ENCODE measurements at regions not wholly inside any gene's neighbourhood (a gene's known extent, or its start where the extent isn't known, plus 50 kb on each side); places are given as distances from the start of the nearest gene placed in this dataset.
A peak's percentile ranks its signal among the peaks of the same experiment; 100 is the strongest.

DNA sequence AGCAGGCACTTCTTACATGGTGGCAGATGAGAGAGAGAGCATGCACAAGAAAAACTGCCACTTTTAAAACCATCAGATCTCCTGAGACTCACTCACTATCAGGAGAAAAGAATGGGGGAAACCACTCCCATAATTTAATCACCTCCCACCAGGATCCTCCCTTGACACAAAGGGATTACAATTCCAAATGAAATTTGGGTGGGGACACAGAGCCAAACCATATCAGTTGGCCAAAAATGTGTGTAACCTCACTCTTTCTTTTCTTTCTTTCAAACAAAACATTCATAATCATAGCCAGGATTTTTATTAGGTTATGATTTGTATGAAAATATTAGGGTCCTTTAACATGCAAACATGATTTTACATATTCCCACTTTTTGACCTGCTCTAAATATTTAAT lies 222.1 kb downstream of the PCDH18 start:
- FAIRE-seq: no peak

DNA sequence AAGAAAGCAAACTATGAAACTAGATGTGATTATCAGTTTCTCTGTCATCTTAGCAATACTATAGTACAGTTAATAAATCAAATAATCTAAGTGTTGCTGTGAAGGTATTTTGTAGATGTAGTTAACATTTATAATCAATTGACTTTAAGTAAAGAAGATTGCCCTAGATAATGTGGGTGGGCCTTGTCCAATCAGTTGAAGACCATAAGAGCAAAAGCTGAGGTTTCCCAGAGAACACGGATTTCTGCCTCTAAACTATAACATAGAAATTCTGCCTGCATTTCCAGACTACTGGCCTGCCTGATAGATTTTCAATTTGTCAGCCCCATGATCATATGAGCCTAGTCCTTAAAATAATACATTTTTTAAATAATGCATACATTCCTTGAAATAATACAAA lies 222.9 kb downstream of the PCDH18 start:
- FAIRE-seq: no peak

DNA sequence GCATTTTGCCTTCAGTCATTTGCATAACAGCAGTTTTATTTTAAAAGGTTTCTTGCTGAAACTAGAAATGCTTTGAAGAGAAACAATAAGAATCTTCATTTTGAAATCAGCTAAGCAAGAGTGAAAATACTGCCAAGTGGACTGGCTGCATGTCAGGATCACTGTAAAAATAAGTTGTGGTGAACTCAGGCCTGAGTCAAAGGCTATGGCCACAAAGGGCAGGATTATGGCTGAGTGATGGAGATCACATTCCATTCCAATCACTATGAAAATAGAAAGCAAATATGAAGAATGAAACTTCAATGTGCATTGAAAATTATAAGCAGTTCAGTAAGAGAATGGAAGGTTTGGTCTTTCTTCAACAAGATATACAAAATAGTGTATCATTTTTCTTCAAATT lies 224.5 kb downstream of the PCDH18 start:
- no peak for FAIRE-seq

DNA sequence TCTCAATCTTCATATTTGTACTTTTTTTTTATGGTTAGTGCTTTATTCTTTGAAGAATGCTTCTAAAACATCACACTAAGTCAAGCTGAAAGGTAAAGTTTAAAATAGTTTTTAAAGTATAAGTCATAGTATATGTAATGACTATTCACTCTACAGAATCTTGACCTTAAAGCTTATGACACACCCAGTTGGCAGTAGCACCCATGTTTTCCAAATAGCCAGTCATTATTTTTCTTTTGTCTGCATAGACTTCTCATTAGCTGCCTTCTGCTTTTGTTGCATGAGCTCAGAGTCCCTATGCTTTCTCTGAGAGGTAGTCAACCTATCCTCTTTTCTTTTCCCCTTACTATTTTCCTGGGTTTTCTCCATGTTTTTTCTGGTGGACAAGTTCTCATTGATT lies 231.5 kb downstream of the PCDH18 start:
- no peak for FAIRE-seq

DNA sequence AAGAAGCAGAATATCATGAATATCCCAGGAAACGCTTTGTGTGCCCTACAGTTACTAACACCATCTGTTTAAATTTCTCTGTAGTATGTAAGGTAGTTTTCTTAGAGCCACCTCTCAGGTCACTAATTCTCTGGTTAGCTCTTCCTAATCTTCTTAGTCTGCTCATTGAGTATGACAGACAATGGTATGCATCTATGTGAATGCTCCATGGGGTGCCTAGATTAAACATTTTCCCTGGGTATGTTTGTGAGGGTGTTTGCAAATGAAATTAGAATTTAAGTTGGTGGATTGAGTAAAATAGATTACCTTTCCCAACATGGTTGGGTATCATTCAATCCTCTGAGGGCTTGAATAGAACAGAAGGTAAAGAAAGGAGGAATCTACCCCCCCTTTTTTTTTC lies 233.0 kb downstream of the PCDH18 start:
- FAIRE-seq: no peak

DNA sequence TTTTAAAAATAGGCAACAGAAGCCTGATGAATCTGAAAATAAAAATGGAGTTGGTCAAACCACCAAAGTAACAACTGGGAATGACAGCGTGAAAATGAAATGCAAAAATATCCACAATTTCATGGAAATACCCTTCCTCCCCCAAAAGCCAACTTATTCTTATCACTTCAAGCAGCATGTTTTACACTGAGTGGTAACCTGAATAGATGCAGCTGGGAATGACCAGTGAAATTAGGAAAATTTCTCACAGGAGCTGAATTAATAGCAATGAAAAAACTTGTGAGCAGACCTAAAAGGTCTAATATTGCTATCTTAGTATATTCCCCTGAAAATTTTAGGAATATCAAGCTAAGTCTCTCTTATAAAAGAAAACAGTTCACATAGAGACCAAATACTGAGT lies 239.0 kb downstream of the PCDH18 start:
- no peak for FAIRE-seq

DNA sequence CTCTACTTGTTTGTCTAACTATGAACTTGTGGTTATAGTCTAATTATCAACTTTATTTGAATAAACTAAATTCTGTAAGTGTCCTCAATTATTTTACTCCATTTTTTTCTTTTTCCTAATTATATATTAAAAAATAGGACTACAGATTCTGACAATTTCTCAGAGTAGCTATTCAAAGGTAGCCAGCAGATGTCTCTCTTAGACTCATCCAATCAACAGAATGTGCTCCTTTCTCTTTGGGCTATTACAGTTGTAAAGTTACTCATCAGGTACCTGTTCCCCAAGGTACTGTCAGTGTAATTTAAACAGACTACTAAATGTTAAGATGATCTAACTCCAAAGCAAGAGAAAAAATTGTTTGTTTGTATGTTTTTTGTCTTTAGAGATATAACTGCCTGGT lies 248.6 kb downstream of the PCDH18 start:
- peak; percentile 74 for FAIRE-seq

DNA sequence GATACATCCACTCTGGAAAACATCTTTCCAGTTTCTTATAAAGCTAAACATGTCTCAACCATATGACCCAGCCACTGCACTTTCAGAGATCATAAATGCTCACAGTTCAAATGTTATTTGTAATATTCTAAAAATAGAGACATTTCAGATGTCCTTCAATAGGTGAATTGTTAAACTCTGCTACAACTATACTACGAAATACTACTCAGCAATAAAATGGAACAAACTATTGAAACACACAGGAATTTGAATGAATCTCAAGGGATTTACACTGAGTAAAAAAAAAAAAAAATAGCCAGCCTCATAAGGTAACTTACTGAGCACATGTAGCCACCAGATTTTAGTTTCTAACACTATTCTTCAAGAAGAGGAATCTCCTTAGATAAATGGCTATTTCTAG lies 253.9 kb downstream of the PCDH18 start:
- no peak for FAIRE-seq

DNA sequence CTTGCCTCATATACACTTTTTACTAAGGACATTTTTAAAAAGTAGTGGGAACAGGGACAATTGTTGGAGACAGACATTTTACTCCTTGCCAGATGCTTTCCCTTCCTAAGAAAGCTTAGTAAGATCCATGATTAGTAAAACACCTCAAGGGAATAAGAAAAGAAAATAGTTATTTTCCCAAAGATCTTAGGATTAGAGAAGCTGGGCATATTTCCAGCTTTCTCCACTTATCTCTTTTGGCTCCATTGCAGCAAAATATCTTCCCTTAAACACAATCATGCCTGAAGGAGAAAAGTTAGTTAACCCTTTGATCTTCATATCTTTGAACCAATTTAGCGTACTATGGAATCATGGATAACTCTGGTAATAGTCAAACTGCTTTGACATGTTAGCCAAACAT lies 257.9 kb downstream of the PCDH18 start:
- FAIRE-seq: no peak

DNA sequence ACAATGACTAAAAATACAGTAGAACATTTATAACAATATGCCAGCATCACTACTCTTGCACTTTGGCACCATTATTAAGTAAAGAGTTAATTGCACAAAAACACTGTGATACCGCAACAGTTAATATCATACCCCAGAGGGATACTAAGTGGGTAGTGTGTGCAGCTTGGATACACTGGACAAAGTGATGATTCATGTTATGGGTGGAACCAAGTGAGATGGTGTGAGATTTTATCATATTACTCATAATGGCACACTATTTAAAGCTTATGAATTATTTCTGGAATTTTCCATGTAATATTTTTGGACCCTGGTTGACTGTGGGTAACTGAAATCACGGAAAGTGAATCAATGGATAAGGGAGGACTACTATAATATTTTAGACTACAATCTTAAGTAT lies 265.3 kb downstream of the PCDH18 start:
- FAIRE-seq: no peak

DNA sequence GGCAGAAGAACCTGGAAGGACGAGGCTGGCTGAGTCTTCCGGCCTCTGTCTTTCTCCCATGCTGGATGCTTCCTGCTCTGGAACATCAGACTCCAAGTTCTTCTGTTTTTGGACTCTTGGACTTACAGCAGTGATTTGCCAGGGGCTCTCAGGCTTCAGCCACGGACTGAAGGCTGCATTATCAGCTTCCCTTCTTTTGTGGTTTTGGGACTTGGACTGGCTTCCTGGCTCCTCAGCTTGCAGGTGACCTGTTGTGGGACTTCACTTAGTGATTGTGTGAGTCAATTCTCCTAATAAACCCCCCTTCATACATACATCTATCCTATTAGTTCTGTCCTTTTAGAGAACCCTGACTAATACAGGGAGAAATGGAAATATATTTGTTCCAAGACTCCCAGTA lies 265.8 kb downstream of the PCDH18 start:
- FAIRE-seq: no peak

DNA sequence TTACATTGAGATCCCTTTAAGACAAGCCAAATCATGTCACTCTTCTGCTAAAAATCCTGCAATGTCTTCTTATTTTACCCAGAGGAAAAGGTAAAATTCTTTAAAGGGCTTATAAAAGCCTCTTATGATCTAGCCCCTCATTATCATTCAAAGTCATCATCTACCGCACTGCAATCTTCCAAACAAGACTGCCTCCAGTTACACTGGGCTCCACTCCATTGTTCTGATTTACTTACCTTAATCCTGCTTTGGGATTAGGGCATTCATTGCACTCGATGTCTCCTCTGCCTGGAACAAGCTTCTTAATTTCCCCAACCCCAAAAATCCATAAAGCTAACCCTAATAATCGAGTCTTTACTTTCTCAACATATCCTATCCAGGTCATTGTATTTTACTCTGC lies 269.1 kb downstream of the PCDH18 start:
- FAIRE-seq: no peak

DNA sequence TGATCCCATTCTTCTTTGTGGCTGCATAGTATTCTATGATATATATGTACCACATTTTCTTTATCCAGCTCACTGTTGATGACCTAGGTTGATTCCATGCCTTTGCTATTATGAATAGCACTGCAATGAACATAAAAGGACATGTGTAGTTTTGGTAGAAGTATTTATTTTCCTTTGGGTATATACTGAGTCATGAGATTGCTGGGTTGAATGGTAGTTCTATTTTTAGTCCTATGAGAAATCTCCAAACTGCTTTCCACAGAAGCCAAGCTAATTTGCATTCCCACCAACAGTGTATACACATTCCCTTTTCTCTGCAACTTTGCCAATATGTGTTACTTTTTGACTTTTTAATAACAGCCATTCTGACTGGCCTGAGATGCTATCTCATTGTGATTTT lies 278.3 kb downstream of the PCDH18 start:
- FAIRE-seq: no peak

DNA sequence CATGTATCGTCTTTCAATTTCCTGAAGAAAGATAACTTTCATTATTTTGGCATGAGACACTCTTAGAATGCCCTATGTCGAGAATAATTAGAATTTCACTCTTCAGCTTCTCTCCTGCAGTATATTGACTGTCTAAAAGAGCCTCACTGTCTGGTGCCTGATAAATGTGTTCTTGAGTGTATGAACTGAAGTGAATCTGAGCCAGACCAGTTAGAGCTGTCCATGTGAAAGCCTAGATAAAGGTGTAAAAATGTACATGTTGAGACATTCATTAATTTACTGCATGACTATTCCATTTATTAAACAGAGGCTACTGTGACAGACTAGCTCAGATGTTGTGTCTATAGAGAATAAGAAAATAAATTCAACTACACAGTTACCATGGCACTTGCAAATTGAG lies 283.2 kb downstream of the PCDH18 start:
- FAIRE-seq: no peak

DNA sequence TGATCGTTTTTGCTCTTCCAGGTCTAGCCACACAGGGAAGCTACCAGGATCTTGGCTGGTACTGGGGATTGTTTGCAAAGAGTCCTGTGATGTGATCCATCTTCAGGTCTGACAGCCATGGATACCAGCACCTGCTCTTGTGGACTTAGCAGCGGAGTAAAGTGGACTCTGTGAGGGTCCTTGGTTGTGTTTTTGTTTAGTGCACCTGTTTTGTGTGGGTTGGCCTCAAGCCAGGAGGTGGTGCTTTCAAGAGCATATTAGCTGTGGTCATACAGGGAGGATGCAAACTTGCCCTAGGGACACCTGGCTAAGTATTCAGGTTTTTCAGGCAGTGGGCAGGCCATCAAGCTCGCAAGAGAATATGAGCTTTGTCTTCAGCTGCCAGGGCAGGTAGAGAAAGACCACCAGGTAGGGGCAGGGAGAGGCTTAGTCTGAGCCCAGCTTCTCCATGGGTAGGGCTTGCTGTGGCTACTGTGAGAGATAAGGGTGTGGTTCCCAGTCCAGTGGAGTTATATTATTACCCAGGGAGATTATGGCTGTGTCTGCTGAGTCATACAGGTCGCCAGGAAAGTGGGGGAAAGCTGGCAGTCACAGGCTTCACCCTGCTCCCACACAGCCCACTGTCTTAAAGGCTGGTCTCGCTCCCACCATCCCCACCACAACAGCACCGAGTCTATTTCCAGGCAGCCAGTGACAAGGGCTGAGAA lies 293.7 kb downstream of the PCDH18 start:
- FAIRE-seq: no peak

DNA sequence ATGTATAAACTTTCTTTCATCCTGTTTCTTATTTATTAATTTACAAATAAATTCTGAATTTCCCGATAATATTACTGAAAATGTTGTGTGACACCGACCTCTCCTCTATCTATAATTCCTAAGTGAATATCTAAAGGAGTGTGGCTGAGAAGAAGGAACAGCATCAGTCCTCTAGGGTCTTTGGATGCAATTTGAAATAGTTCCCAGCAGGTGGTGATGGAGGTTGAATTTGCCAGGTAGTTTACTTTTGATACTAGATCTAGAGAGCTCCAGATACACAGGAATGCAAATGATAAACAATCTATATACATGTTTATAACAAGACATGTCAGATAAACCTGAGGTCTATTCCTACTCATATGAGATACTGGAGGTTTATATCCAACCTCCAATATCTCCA lies 305.4 kb downstream of the PCDH18 start:
- no peak for FAIRE-seq

DNA sequence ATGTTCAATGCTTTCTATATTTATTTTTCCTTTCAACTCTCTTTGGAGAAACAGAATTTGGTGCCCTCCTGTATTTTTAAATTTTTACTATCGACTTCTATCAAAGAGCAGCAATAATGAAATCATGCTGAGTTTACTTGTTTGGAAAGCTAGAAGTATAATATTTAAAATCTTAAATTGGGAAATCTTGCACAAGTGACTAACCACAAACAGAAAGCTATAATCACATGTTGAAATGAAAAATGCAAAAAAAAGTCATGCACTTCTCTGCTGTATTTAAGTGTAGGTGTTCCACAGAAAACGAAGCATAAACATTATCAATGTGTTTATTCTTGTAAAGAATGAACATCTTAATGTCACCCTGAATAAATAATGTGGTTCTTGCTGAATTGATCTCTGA lies 306.1 kb downstream of the PCDH18 start:
- FAIRE-seq: no peak

DNA sequence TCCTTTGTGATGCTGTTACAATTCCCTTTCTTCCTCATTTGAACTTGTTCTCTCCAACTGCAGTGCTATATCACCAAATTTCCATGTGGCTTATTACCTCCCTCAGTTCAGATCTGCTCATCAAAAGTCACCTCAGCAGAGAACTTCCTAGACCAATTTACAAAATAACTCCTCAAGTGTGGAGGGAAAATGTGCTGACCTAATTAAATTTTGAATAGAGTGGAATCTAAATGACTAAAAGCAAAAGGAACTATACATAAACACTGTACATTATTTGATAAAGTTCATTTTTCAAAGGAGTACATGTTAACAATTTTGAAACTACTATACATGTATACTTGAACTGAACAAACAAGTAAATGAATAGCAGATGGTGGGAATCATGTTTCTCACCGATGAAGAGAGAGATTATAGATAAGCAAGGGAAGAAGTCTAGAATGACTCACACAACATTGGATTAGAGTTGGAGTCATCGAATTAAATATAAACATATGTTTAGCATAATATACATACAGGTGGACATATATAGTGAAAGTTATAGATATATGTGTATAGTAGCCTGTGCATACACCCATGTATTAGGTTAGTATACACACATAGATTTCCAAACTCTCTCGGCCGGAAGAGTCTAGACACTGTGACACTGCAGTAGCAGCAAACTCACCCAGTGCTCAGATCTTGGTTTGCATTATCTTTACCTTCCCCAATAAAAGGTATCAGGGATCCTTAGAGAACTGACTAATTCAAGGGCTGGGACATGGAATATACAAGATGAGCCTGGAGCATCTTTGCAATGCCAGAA lies 318.7 kb downstream of the PCDH18 start:
- FAIRE-seq: no peak

DNA sequence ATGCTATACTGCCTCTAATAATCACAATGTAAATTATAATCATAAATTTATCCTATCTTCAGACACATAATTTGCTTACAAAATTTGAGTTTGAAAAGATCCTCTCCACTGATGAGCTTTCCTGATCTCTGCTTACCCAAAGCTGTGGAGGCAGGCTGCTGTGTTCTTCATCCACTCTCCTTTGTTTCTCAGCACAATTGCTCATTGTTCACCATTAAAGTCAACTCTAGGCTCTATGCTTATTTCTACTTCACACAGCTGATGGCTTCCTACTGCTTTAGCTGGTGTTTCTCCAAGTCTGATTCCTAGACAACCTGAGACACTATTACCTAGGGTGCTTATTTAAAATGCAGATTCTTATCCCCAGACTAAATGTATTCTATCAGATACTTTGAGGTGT lies 319.7 kb downstream of the PCDH18 start:
- no peak for FAIRE-seq

DNA sequence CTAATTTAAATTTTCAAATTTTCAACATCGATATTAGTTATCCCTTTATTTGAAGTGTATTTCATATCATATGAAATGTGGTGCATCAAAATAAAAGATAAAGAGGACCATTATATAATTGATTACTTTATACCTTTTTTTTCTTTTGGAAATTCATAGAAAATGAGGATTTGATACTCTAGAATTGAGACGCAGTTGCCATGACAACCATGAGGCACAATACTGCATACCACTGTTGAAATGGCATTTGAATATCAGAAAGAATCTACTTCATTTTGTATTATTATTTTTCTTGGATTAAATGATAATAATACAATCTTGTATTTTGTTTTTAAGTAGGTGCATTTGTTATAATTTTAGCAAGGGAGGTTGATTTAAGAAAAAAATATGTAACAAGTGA lies 323.1 kb downstream of the PCDH18 start:
- no peak for FAIRE-seq

DNA sequence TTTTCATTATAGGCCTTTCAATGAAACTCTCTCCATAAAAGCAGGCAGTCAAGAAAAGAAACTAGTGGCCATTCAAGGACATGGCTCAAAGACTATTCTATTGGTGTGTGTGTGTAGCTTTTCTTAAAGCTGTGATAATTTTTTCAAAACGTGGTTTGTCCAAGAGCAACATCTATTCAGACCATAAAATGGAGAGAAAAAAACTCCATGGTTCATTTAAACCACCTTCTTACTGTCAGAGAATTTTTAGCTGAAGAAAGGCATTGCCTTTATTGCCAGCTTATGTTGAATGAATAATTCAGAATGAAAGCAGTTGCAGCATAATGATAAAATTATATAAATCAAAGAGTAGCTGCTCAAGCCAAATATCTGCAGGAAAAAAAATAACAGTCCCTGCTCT lies 325.5 kb downstream of the PCDH18 start:
- no peak for FAIRE-seq

DNA sequence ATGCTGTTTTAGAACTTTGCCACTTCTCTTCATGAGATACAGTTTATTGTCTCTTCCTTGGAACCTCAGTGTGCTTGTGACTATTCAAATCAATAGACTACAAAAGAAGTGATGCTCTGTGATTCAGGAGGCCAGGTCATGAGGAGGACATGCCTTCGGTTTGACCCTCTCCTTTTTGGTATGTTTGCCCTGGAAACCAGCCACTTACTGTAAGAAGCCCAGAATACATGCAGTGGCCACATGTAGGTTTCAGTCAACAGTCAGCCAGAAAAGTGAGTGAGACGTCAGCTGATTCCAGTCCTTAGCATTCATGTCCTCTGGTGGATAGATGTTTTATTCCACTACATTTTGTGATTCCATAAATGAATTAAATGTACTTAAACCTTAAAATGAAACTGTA lies 328.7 kb downstream of the PCDH18 start:
- FAIRE-seq: no peak

DNA sequence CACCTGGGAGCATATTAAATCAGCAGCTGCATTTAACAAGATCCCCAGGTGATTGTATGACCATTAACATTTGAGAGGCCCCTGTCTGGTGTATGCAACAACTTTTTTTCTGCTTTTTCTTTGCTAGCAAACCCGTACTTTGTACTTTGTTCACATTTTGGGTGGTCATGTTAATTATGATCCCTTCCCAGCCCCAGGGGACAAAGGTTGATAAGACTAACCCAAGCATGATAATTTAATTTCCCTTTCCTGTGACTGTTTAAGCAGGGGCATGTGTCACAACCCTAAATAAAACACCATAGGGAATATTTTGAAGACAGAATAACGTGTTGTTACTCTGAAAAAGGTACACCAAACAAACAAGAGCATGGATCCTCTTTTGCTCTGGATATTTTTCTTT lies 332.0 kb downstream of the PCDH18 start:
- no peak for FAIRE-seq

DNA sequence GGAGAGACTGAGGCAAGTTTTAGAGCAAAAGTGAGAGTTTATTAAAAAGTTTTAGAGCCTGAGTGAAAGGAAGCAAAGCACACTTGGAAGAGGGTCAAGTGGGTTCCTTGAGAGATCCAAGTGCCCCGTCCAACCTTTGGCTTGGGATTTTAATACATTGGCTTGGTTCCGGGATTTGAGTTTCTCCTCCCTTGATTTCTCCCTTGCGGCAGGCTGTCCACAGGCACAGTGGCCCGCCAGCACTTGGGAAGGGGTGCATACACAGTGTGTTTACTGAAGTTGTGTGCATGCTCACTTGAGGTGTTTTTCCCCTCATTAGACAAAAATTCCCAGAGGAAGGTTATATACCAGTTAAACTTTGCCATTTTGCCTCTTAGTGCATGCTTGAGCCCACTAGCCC lies 333.5 kb downstream of the PCDH18 start:
- no peak for FAIRE-seq

DNA sequence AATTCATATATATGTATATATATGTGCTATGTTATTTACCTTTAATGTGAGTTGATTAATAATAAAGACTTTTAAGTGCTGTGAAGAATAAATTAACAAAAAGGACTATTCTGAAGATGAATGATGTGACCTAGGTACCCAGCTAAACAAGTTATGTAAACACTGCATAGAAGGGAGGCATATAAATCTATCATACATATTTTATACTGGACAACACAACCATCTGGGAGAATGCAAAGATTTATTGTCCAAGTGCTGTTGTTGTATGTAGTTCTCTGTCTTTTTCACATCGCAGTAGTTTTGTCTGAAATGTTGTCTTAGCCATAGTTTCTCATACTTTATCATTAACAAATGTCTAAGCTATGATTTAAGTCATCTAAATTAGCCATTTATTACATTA lies 337.6 kb downstream of the PCDH18 start:
- FAIRE-seq: no peak
